ENCODE measurements at regions not wholly inside any gene's neighbourhood (a gene's known extent, or its start where the extent isn't known, plus 50 kb on each side); places are given as distances from the start of the nearest gene placed in this dataset.

GRCh38 chr15:99506399-99506798, 59.4 kb upstream of the MEF2A start:
- H3K36me3 ChIP-seq (replicated peaks; ENCODE audit: insufficient read depth, low read length): no peaks in the 10 kb centered on the region
- no peak overlapping the region for H3K4me2 ChIP-seq (ENCODE audit: low read depth, low read length)
- H3K4me3 ChIP-seq (ENCODE audit: low read length): no peak overlapping the region
- no peaks in the 10 kb centered on the region for H3K9me2 ChIP-seq (replicated peaks; ENCODE audit: insufficient read depth, low read length)
- TF ChIP-seq EZH2phosphoT487 (IDR thresholded peaks at IDR 0.05; ENCODE audit: low read length) (no peak), EZH2 (optimal IDR thresholded peaks at IDR 0.05; ENCODE audit: low read depth, low read length) (no peak), CTCF (IDR thresholded peaks at IDR 0.05; ENCODE audit: low read length) (no peak)
- H3K27ac ChIP-seq (ENCODE audit: low read length): no peak overlapping the region
- no peaks in the 10 kb centered on the region for H3F3A ChIP-seq (ENCODE audit: insufficient read depth, low read length)
- H3K79me2 ChIP-seq (ENCODE audit: low read length): no peaks in the 10 kb centered on the region
- H3K27me3 ChIP-seq (replicated peaks; ENCODE audit: insufficient read depth, low read length): no peaks in the 10 kb centered on the region
- H4K20me1 ChIP-seq (ENCODE audit: insufficient read depth, low read length): no peaks in the 10 kb centered on the region
- no peak overlapping the region for H3K9ac ChIP-seq (ENCODE audit: low read length)
- H3K9me3 ChIP-seq (replicated peaks; ENCODE audit: insufficient read depth, low read length): no peaks in the 10 kb centered on the region
- H2AFZ ChIP-seq (ENCODE audit: low read length): no peak overlapping the region
- no peaks in the 10 kb centered on the region for H3K4me1 ChIP-seq (ENCODE audit: low read length)
- DNase-seq: no peak

GRCh38 chr15:99507016-99507503, 58.7 kb upstream of the MEF2A start:
- Histone ChIP-seq H3K4me3 (ENCODE audit: low read length) (no peak overlapping the region), H3K9me2 (replicated peaks; ENCODE audit: insufficient read depth, low read length) (no peaks in the 10 kb centered on the region; the same call in 1 of the 2 replicates), H3K36me3 (replicated peaks; ENCODE audit: insufficient read depth, low read length) (no peaks in the 10 kb centered on the region), H3K4me2 (ENCODE audit: low read depth, low read length) (no peak overlapping the region), H3K27ac (ENCODE audit: low read length) (no peak overlapping the region), H4K20me1 (ENCODE audit: insufficient read depth, low read length) (no peaks in the 10 kb centered on the region), H3K27me3 (replicated peaks; ENCODE audit: insufficient read depth, low read length) (no peaks in the 10 kb centered on the region), H3K79me2 (ENCODE audit: low read length) (no peaks in the 10 kb centered on the region), H3K4me1 (ENCODE audit: low read length) (no peaks in the 10 kb centered on the region), H2AFZ (ENCODE audit: low read length) (no peak overlapping the region), H3K9me3 (replicated peaks; ENCODE audit: insufficient read depth, low read length) (no peaks in the 10 kb centered on the region), H3K9ac (ENCODE audit: low read length) (no peak overlapping the region), H3F3A (ENCODE audit: insufficient read depth, low read length) (no peaks in the 10 kb centered on the region)
- no peak for DNase-seq
- TF ChIP-seq EZH2phosphoT487 (IDR thresholded peaks at IDR 0.05; ENCODE audit: low read length) (no peak), CTCF (IDR thresholded peaks at IDR 0.05; ENCODE audit: low read length) (no peak), EZH2 (optimal IDR thresholded peaks at IDR 0.05; ENCODE audit: low read depth, low read length) (no peak)

GRCh38 chr15:99507504-99508310, 58.1 kb upstream of the MEF2A start:
- Histone ChIP-seq H3K9me2 (replicated peaks; ENCODE audit: insufficient read depth, low read length) (no peaks in the 10 kb centered on the region; the same call in 1 of the 2 replicates), H3F3A (ENCODE audit: insufficient read depth, low read length) (no peaks in the 10 kb centered on the region), H4K20me1 (ENCODE audit: insufficient read depth, low read length) (no peaks in the 10 kb centered on the region), H3K9ac (ENCODE audit: low read length) (no peak overlapping the region), H3K79me2 (ENCODE audit: low read length) (no peaks in the 10 kb centered on the region), H3K27me3 (replicated peaks; ENCODE audit: insufficient read depth, low read length) (no peaks in the 10 kb centered on the region), H2AFZ (ENCODE audit: low read length) (no peak overlapping the region), H3K27ac (ENCODE audit: low read length) (no peak overlapping the region), H3K9me3 (replicated peaks; ENCODE audit: insufficient read depth, low read length) (no peaks in the 10 kb centered on the region), H3K4me3 (ENCODE audit: low read length) (no peak overlapping the region), H3K36me3 (replicated peaks; ENCODE audit: insufficient read depth, low read length) (no peaks in the 10 kb centered on the region), H3K4me1 (ENCODE audit: low read length) (no peaks in the 10 kb centered on the region), H3K4me2 (ENCODE audit: low read depth, low read length) (no peak overlapping the region)
- no peak for DNase-seq
- TF ChIP-seq EZH2phosphoT487 (IDR thresholded peaks at IDR 0.05; ENCODE audit: low read length) (no peak), CTCF (IDR thresholded peaks at IDR 0.05; ENCODE audit: low read length) (no peak), EZH2 (optimal IDR thresholded peaks at IDR 0.05; ENCODE audit: low read depth, low read length) (no peak)

All from MM.1S (cell line).